Fibroblast of skin of right quadriceps (primary cell): ENCODE measurements at regions not wholly inside any gene's neighbourhood (a gene's known extent, or its start where the extent isn't known, plus 50 kb on each side); places are given as distances from the start of the nearest gene placed in this dataset.
"Not testable (repeated sequence)": the region's sequence is repeated elsewhere in the genome, so short reads cannot be mapped to it uniquely, and the experiment has no call there.

Experiments used
- DNase-seq: peaks from one replicate; pipeline ENCODE4 v3.0.0-alpha.2; 2013

GRCh38 chr5:42949348-42950115, 90.6 kb downstream of the ANXA2R start:
- peak; percentile 83 for DNase-seq

DNA sequence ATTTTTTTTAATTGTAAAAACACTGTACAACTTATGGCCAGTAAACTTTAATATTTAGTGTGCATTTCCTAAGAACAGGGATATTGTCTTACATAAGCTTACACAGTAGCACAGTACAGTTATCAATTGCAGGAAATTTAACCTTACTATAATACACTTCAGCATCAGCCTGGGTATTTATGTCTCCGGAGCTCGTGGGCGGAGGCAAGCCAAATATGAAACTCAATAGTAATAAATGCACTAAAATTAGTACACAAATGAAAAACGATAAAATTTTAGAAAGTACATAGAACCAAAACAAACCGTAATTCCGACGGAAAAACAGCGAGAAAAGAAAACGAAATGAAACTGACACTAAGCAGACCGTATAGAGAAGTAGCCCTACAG, 91.2 kb downstream of the ANXA2R start:
- no peak for DNase-seq

DNA sequence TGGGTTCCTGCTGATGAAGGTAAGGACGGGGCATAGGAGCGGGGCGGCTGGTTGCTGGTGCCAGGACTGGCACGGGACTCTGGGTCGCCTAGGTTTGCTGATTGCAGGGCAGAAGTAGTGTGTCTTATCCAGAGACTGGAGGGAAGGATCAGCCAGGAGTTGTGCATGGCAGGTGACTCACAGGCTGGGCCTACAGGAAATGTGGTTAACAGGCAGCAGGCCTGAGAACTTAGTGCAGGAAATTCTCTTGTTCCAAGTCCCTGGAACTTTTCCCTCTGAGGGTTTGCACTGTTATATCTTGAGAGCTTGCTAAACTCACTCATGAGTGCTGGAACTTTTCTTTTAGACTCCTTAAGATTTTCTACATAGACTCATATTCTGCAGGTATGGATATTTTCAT, 95.1 kb downstream of the ANXA2R start:
- peak; percentile 90 for DNase-seq

GRCh38 chr5:42943931-42944631, 96.0 kb downstream of the ANXA2R start:
- peak; percentile 28 for DNase-seq

GRCh38 chr5:42940853-42941252, 99.3 kb downstream of the ANXA2R start:
- DNase-seq: no peak

- DNase-seq: not testable (repeated sequence)
Measured at GRCh38 chr5:42932011-42932410, 108.1 kb downstream of the ANXA2R start.

- DNase-seq: not testable (repeated sequence)
Measured at GRCh38 chr5:42931451-42931850, 108.7 kb downstream of the ANXA2R start.

GRCh38 chr5:42930934-42931333, 109.2 kb downstream of the ANXA2R start:
- no peak for DNase-seq

- DNase-seq: no peak
Measured at GRCh38 chr5:42929871-42930270, 110.2 kb downstream of the ANXA2R start.

DNA sequence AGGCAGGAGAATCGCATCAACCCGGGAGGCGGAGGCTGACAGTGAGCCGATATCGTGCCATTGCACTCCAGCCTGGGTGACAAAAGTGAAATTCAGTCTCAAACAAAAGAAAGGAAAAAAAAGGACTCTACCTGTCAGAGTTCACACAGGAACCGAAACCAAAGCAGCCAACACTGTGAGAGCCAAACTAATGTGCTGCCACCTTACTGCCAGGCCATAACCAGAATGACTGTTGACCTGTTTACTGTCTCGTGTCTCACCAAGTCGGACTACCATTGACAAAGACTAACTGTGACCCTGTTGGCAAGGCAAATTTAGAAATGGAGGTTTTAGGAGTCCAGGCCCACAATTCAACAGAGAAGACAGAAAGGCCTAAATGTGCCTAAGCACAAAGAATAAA, 112.4 kb downstream of the ANXA2R start:
- no peak for DNase-seq

DNA sequence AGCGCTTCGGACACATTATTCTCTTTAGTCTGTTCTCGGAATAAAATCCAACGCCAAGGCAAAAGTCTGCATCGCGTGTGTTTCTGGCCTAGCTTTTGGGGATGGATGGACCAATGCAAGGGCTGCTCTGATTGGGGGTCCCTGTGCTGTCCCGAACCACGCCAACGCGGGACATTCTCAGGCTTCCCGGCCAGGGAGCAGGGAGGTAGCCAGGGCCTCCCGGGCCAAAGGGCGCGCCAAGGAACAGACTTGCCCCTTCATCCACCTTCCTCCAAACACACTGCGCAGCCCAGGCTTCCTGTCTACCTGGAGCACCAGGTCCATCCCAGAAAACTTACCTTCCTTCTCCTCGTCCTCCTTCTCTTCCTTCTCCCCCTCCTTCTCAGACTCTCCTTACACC, 113.0 kb upstream of the SELENOP start:
- DNase-seq: no peak

DNA sequence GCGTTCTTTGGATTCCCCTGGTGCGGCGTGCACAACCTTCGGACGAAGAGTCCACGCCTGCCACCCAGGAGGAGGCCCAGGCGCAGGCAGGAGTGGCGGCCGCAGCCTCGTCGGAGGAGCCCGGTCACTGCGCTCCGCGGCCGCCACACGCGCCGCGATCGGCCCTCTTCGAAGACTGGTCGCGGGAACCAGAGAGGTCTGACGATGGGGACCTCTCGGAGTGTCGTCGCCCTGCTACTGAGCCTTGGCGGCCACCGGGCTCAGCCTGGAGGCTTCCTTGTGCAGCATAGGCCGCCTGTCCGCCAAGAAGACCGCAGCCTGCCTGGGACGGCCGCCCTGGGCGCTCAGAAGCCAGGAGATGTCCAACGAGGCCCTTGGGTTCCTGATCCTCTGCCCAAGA, 112.5 kb upstream of the SELENOP start:
- no peak for DNase-seq

DNA sequence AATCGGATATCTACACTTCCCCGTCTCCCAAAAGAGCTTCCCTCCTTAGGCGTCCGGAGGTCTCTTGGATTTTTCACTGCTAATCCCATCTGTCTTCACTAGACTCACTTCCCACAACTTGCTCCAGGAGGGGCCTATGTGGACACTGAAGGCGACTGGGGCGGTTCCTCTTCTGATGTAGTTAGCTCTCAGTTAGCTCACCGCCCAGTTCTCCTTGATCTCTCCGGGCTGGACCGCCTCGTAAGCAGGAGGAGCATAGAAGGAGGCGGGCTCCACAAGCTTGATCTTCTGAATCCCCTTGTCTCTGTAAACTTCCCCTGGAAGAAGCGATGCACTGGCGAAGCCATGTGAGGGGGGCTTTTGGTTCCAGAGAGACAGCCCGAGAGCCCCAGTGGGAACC, 112.0 kb upstream of the SELENOP start:
- DNase-seq: no peak

DNA sequence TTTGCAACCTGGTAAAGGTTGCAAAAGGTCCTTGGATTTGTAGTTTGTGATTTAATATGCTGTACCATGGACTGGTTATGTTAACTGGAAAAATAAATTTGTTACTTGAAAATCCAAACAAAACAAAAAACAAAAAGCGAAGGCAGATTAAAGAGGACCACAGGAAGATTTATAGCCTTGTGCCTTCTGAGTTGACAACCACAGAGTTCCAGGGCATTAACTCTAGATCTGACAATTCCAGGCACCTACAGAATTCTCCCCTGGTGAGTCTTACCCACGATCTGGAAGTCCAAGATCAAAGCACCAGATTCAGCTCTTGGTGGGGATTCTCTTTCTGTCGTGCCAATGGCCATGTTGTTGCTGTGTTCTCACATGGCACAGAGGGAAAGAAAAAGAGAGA, 107.9 kb upstream of the SELENOP start:
- no peak for DNase-seq

- DNase-seq: no peak
Measured at GRCh38 chr5:42915306-42915866, 103.7 kb upstream of the SELENOP start.

DNA sequence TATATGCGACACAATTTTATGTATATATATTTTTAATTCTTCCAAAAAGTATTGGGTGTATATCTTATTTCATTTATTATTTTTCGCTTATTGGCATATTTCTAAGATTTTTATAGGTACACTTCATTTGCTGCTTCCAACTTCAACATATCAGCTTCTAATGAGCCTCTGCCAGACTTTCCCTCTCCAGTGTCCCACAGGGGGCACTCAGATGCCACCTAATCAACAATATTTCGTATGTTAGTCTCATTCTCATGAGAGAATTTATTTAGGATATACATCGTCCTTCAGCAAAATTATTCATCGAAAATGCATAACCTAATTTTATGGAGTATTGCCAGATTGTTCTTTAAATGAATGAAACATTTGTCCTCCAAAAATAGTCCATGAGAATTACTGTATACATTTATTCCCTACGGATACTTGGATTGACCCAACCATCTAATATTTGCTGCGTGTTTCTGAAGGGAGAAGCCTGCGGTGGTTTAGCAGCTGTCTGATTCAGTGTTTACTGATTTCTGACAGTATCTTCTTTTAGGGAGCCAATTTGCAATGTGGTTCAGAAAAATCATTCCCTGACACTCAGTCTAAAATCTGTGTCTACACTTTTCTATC, 100.6 kb upstream of the SELENOP start:
- DNase-seq: peak; percentile 58

DNA sequence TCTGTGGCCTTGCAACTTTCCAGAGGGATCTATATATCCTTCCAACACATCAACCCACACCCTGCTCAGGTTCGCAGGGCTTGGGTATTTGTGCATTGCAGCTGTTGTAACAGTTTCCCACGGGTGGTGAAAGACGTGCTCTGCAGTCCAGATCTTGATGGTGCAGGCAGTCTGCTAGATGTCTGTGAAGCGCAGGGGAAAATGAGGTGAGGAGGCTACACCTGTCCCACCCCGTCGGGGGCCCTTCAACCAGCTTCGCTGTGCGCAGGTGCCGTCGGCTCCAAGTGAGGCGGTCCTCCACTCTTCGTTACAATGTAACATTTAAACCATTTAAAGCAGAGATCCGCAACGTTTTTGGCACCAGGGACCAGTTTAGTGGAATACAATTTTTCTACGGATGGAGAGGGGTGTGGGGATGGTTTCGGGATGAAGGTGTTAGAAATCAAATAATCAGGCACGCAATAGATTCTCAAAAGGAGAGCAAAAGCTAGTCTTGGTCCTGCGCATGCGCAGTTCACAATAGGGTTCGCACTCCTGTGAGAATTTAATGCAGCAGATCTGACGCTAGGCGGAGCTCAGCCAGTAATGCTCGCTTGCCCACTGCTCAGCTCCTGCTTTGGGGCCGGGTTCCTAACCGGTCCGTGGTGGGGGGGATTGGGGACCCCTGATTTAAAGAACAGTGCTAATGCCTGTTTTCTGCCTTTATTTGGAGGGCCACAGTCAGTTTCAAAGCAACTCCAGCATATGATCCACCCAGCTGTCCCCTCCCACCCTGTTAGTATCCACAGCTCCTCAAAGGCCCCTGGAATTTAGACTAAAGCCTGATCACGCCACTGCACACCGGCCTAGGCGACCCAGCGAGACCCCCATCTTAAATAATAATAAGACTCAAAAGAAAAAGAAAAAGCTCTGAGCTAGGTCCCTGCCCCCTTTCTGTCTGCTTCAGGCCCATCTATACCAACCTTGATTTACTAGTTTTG, 97.1 kb upstream of the SELENOP start:
- DNase-seq: peak; percentile 86

GRCh38 chr5:42908086-42908485, 96.4 kb upstream of the SELENOP start:
- DNase-seq: no peak

DNA sequence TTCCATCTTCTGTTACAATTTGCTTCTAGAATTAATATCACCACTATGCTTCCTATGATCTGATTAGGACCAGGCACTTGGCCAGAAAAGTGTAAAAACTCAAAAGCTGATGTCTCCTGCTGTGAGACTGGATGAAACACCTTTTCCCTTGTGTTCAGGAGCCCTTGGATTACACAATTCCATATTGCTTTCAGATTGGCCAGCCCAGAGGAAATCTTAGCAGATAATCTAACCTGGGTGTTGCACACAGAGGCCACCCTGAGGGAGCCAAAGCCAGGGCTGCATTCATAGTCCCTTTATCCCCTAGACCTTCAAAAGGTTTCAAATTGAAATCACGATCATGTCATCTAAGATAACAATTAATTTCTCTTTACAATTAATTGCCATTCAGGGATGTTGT, 94.1 kb upstream of the SELENOP start:
- DNase-seq: no peak

DNA sequence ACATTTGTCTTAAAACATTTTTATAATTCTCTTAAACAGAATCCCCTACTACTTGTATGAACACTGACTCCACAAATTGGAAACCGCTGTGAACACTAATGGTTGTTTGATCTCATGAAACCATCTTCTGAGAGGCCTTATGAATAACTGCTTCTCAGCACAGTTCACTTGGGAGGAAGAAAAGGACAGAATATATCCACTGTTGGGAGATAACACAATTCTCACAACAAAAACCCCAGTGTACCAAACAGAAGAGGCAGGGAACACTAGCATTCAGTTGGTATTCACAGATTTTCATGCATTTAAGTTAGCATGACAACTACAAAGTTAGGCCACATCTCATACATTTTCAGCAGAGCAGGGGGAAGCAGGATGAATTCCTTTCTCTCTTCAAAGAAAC, 89.0 kb upstream of the SELENOP start:
- no peak for DNase-seq

- DNase-seq: no peak
Measured at GRCh38 chr5:42898760-42899159, 87.1 kb upstream of the SELENOP start.

DNA sequence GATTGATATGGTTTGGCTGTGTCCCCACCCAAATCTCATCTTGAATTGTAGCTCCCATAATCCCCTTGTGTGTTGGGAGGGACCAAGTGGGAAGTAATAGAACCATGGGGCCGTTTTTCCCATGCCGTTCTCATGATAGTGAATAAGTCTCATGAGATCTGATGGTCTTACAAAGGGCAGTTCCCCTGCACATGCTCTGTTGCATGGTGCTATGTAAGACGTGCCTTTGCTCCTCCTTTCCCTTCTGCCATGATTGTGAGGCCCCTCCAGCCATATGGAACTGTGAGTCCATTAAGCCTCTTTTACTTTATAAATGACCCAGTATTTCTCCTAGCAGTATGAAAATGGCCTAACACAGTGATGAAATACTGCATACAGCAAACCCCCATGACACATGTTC, 84.8 kb upstream of the SELENOP start:
- no peak for DNase-seq

DNA sequence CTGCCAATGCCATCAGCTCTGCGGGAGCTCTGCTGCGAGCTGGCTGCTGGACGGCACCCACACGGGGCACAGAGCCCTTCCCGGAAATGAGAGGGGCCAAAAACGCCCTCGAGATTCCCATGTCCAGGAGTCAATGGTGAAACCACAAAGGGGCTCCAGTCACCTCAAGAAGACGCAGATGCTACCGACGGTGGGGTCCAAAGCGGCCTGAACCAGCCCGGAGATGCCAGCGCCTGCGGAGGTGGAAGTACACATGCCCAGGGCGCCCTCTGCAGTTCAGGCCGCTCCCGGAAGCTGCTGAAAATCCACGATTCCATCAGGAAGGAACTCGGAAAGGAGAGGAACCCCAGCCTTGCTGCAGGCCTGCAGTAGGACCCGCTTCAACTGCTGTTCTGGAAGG, 82.4 kb upstream of the SELENOP start:
- DNase-seq: no peak
